Activated B cell treated with CpG ODN at 0.5 μM for 24 hours (primary cell): ENCODE measurements at regions not wholly inside any gene's neighbourhood (a gene's known extent, or its start where the extent isn't known, plus 50 kb on each side); places are given as distances from the start of the nearest gene placed in this dataset.

ENCODE experiments used
- ATAC-seq: fragments of 200-7000 bp; cut with Tn5 transposase; one replicate; pipeline ENCODE4 v1.10.0; 2021; ENCODE audit warnings: low read depth, mild to moderate bottlenecking, moderate library complexity
- CTCF ChIA-PET: fragments of 350-600 bp; sonication (Branson Sonifier 250); formaldehyde crosslinking; loops from one replicate; lab custom pipeline; 2021; ENCODE audit warnings: antibody characterized with exemption; lab: Charles Lee
- POLR2A ChIA-PET: fragments of 350-600 bp; sonication (Branson Sonifier 250); formaldehyde crosslinking; loops from one replicate; lab custom pipeline; 2021; ENCODE audit warnings: antibody characterized with exemption; lab: Charles Lee
- DNase-seq: peaks from one replicate; pipeline ENCODE4 v3.0.0; 2022
- H3K27ac Mint-ChIP-seq: one replicate; pipeline ENCODE4 v1.8.0; 2020; ENCODE audit warnings: mixed read lengths
- H3K27me3 Mint-ChIP-seq: one replicate; pipeline ENCODE4 v1.8.0; 2021; ENCODE audit warnings: mixed read lengths
- H3K36me3 Mint-ChIP-seq: one replicate; pipeline ENCODE4 v1.8.0; 2021; ENCODE audit warnings: low read depth, mixed read lengths
- H3K4me1 Mint-ChIP-seq: one replicate; pipeline ENCODE4 v1.8.0; 2021; ENCODE audit warnings: mixed read lengths
- H3K4me3 Mint-ChIP-seq: one replicate; pipeline ENCODE4 v1.8.0; 2020; ENCODE audit warnings: mild to moderate bottlenecking, mixed read lengths
- H3K9me3 Mint-ChIP-seq: one replicate; pipeline ENCODE4 v1.8.0; 2020; ENCODE audit warnings: mixed read lengths
- CTCF ChIP-seq: fragments of 200-600 bp; IDR thresholded peaks from one replicate; pipeline ENCODE4 v1.8.0; 2022; ENCODE audit warnings: antibody characterized with exemption, mild to moderate bottlenecking
- intact Hi-C: fragments of 100-400 bp; cut with micrococcal nuclease; formaldehyde crosslinking; loops from one replicate; pipeline ENCODE4 v1.15.1; 2024

GRCh38 chr12:92470608-92471021 is 232.2 kb upstream of the PLEKHG7 start:
- no peaks in the 10 kb centered on the region for H3K9me3 Mint-ChIP-seq
- POLR2A ChIA-PET = interaction anchor here (0.6 to 2.5 kb wide), 27 partner anchors 8 to 505 kb away, joined by 3 to 73 read pairs (median 7); partner anchors contain the start of gene BTG1
- intact Hi-C loops = loop anchor here (1.0 kb wide), 6 partner anchors 15 to 298 kb away; no protein-coding TSS in a partner anchor
- DNase-seq (no peak), ATAC-seq (peak; percentile 26)
- no peak for TF ChIP-seq CTCF
- H3K27me3 Mint-ChIP-seq = no peaks in the 10 kb centered on the region
- peaks cover 92% of the 10 kb centered on the region for H3K4me1 Mint-ChIP-seq
- H3K27ac Mint-ChIP-seq = peak overlapping the region; percentile 96
- peak overlapping the region; percentile 61 for H3K4me3 Mint-ChIP-seq
- CTCF ChIA-PET = interaction anchor here (1.0 to 2.2 kb wide), 4 partner anchors 25 to 107 kb away, joined by 3 to 7 read pairs (median 5); no protein-coding TSS in a partner anchor
- H3K36me3 Mint-ChIP-seq = peaks cover 34% of the 10 kb centered on the region

- H3K36me3 Mint-ChIP-seq = peaks cover 28% of the 10 kb centered on the region
- H3K4me1 Mint-ChIP-seq = peaks cover 92% of the 10 kb centered on the region
- DNase-seq (no peak), ATAC-seq (no peak)
- H3K9me3 Mint-ChIP-seq = no peaks in the 10 kb centered on the region
- peak overlapping the region; percentile 61 for H3K4me3 Mint-ChIP-seq
- ChIA-PET CTCF (interaction anchor here (1.0 to 2.2 kb wide), 7 partner anchors 24 to 325 kb away, joined by 3 to 7 read pairs (median 4); partner anchors contain the start of gene BTG1), POLR2A (interaction anchor here (0.5 to 2.5 kb wide), 33 partner anchors 9 to 658 kb away, joined by 3 to 73 read pairs (median 6); partner anchors contain the start of gene BTG1)
- TF ChIP-seq CTCF = no peak
- H3K27me3 Mint-ChIP-seq = no peaks in the 10 kb centered on the region
- intact Hi-C loops = loop anchor here (1.0 to 10.0 kb wide), 6 partner anchors 25 to 1085 kb away; no protein-coding TSS in a partner anchor
- peak overlapping the region; percentile 96 for H3K27ac Mint-ChIP-seq
Observed at GRCh38 chr12:92469837-92470236, 233.0 kb upstream of the PLEKHG7 start.

- H3K36me3 Mint-ChIP-seq = peaks cover 23% of the 10 kb centered on the region
- ChIA-PET POLR2A (interaction anchor here (0.7 to 2.5 kb wide), 14 partner anchors 10 to 323 kb away, joined by 3 to 73 read pairs (median 11); partner anchors contain the start of gene BTG1), CTCF (interaction anchor here (1.3 to 2.2 kb wide), 3 partner anchors 23 to 324 kb away, joined by 4 to 7 read pairs (median 6); partner anchors contain the start of gene BTG1)
- H3K9me3 Mint-ChIP-seq = no peaks in the 10 kb centered on the region
- TF ChIP-seq CTCF = no peak
- ATAC-seq (no peak), DNase-seq (no peak)
- peak overlapping the region; percentile 93 for H3K4me3 Mint-ChIP-seq
- no peaks in the 10 kb centered on the region for H3K27me3 Mint-ChIP-seq
- intact Hi-C loops = loop anchor here (1.0 to 10.0 kb wide), 2 partner anchors 323 to 1084 kb away; partner anchors contain the start of gene BTG1
- peak overlapping the region; percentile 99 for H3K27ac Mint-ChIP-seq
- H3K4me1 Mint-ChIP-seq = peaks cover 92% of the 10 kb centered on the region
Observed at GRCh38 chr12:92468358-92469020, 234.3 kb upstream of the PLEKHG7 start.

GRCh38 chr12:92467886-92468285 is 234.9 kb upstream of the PLEKHG7 start:
- H3K9me3 Mint-ChIP-seq = no peaks in the 10 kb centered on the region
- peak overlapping the region; percentile 99 for H3K27ac Mint-ChIP-seq
- TF ChIP-seq CTCF = no peak
- peaks cover 93% of the 10 kb centered on the region for H3K4me1 Mint-ChIP-seq
- H3K27me3 Mint-ChIP-seq = no peaks in the 10 kb centered on the region
- intact Hi-C loops = loop anchor here (1.0 to 10.0 kb wide), 5 partner anchors 71 to 1083 kb away; partner anchors contain the start of gene BTG1
- peaks cover 21% of the 10 kb centered on the region for H3K36me3 Mint-ChIP-seq
- DNase-seq (no peak), ATAC-seq (peak; percentile 22)
- CTCF ChIA-PET = no interaction called here
- POLR2A ChIA-PET = interaction anchor here (3.5 kb wide), 1 partner anchor 36 kb away, joined by 45 read pairs; no protein-coding TSS in a partner anchor
- H3K4me3 Mint-ChIP-seq = peak overlapping the region; percentile 93
